ENCODE measurements at regions not wholly inside any gene's neighbourhood (a gene's known extent, or its start where the extent isn't known, plus 50 kb on each side); places are given as distances from the start of the nearest gene placed in this dataset.

DNA sequence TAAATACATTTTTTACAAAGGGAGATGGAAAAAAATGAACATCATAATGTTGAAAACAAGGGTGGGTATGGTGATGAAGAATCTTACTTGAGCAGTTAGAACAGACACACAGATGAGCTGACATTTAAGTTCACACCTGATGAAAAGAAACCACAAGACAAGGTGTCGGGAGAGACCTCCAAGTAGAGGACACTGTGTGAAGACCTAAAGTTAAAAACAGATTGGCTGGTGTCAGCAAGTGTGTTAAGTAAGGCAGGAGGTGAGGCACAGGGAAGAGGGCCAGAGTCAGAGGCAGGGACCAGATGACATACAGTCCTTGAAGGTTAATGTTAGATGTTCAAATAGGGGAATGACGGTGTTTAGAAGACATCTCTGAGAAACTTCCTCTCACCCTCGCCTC is 236.8 kb downstream of the FAT3 start:
- TF ChIP-seq, protein P1, sequence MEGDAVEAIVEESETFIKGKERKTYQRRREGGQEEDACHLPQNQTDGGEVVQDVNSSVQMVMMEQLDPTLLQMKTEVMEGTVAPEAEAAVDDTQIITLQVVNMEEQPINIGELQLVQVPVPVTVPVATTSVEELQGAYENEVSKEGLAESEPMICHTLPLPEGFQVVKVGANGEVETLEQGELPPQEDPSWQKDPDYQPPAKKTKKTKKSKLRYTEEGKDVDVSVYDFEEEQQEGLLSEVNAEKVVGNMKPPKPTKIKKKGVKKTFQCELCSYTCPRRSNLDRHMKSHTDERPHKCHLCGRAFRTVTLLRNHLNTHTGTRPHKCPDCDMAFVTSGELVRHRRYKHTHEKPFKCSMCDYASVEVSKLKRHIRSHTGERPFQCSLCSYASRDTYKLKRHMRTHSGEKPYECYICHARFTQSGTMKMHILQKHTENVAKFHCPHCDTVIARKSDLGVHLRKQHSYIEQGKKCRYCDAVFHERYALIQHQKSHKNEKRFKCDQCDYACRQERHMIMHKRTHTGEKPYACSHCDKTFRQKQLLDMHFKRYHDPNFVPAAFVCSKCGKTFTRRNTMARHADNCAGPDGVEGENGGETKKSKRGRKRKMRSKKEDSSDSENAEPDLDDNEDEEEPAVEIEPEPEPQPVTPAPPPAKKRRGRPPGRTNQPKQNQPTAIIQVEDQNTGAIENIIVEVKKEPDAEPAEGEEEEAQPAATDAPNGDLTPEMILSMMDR (conservative IDR thresholded peaks at IDR 0.05; ENCODE audit: low read depth, low read length) = no peak
- TF ChIP-seq EZH2phosphoT487 (IDR thresholded peaks at IDR 0.05; ENCODE audit: borderline replicate concordance, low read length) (no peak), EZH2 (IDR thresholded peaks at IDR 0.05; ENCODE audit: low read length, unreplicated experiment) (no peak)
